ENCODE measurements at regions not wholly inside any gene's neighbourhood (a gene's known extent, or its start where the extent isn't known, plus 50 kb on each side); places are given as distances from the start of the nearest gene placed in this dataset.

- DNase-seq: no peak
- Mint-ChIP-seq H3K27ac (ENCODE audit: unreplicated experiment) (no peak overlapping the region), H3K27me3 (ENCODE audit: unreplicated experiment) (peaks cover 11% of the 10 kb centered on the region), H3K36me3 (ENCODE audit: unreplicated experiment) (peaks cover 4% of the 10 kb centered on the region), H3K4me1 (ENCODE audit: low read depth, unreplicated experiment) (peaks cover 20% of the 10 kb centered on the region), H3K9me3 (ENCODE audit: unreplicated experiment) (peaks cover 6% of the 10 kb centered on the region), H3K4me3 (ENCODE audit: unreplicated experiment) (no peak overlapping the region)
- TF ChIP-seq, protein P1, sequence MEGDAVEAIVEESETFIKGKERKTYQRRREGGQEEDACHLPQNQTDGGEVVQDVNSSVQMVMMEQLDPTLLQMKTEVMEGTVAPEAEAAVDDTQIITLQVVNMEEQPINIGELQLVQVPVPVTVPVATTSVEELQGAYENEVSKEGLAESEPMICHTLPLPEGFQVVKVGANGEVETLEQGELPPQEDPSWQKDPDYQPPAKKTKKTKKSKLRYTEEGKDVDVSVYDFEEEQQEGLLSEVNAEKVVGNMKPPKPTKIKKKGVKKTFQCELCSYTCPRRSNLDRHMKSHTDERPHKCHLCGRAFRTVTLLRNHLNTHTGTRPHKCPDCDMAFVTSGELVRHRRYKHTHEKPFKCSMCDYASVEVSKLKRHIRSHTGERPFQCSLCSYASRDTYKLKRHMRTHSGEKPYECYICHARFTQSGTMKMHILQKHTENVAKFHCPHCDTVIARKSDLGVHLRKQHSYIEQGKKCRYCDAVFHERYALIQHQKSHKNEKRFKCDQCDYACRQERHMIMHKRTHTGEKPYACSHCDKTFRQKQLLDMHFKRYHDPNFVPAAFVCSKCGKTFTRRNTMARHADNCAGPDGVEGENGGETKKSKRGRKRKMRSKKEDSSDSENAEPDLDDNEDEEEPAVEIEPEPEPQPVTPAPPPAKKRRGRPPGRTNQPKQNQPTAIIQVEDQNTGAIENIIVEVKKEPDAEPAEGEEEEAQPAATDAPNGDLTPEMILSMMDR (IDR thresholded peaks at IDR 0.05; ENCODE audit: partially characterized antibody, unreplicated experiment): no peak
Observed at GRCh38 chr17:77033892-77034404, 106.8 kb upstream of the SEC14L1 start.

DNA sequence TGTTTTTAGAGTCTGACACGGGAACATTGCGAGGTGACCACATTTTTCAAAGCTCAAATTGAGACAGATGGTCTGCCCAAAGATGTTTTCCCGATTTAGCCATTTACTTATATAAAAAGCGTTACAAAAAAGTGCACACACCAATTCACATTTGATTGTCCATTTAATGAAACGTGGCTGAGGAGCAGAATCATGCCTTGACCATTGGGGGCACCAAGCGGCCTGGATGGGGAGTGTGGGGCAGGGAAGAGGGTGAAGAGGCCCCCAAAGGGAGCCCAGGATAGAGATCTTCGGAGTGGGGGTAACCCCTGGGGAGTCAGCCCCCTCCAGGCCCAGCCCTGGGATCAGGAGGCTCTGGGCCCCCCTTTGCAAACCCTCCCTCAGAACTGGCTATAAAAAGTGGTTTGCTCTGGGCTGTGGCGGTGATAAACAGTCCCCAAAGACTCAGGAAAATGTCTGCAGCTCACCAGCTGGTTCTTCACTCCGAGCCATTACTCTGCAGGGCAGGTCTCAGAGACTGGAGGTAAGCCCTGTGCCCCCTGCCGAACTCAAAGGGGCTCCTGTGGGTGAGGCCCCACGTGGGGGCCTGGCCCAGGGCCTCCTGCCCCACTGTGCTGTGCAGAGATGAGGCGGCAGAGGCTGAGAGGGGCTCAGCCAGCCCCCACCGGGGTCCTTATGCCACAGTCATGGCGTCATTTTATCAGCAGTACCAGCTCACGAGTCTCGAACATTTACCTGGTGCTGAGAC, 105.9 kb upstream of the SEC14L1 start:
- H3K36me3 Mint-ChIP-seq (ENCODE audit: unreplicated experiment): peaks cover 4% of the 10 kb centered on the region
- peaks cover 11% of the 10 kb centered on the region for H3K27me3 Mint-ChIP-seq (ENCODE audit: unreplicated experiment)
- peaks cover 7% of the 10 kb centered on the region for H3K9me3 Mint-ChIP-seq (ENCODE audit: unreplicated experiment)
- no peak for DNase-seq
- H3K27ac Mint-ChIP-seq (ENCODE audit: unreplicated experiment): no peak overlapping the region
- TF ChIP-seq, protein P1 (IDR thresholded peaks at IDR 0.05; ENCODE audit: partially characterized antibody, unreplicated experiment): no peak
- H3K4me3 Mint-ChIP-seq (ENCODE audit: unreplicated experiment): no peak overlapping the region
- peaks cover 20% of the 10 kb centered on the region for H3K4me1 Mint-ChIP-seq (ENCODE audit: low read depth, unreplicated experiment)

DNA sequence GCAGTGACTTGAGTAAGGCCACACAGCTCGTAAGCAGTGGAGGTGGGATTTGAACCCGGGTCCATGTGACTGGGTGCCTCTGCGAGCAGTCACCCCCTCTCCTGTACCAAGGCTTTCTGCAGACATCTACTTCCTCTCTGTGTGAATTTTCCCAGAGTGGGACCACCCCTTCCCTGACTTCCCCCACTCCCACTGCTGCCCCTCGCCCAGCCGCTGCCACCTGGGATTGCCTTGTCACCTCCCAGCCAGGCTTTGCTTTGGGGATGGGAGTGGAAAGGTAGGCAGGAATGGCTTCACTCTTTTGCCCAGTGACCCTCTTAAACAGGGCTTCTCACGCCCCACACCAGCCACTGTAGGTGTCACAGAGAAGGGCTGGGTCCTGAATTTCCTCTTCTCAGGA, 105.2 kb upstream of the SEC14L1 start:
- Mint-ChIP-seq H3K4me3 (ENCODE audit: unreplicated experiment) (no peak overlapping the region), H3K9me3 (ENCODE audit: unreplicated experiment) (peaks cover 8% of the 10 kb centered on the region), H3K4me1 (ENCODE audit: low read depth, unreplicated experiment) (peaks cover 20% of the 10 kb centered on the region), H3K27ac (ENCODE audit: unreplicated experiment) (no peak overlapping the region), H3K36me3 (ENCODE audit: unreplicated experiment) (peaks cover 4% of the 10 kb centered on the region), H3K27me3 (ENCODE audit: unreplicated experiment) (peaks cover 13% of the 10 kb centered on the region)
- DNase-seq: no peak
- TF ChIP-seq, protein P1 (IDR thresholded peaks at IDR 0.05; ENCODE audit: partially characterized antibody, unreplicated experiment): no peak

- H3K27ac Mint-ChIP-seq (ENCODE audit: unreplicated experiment): peak overlapping the region; percentile 78
Observed at GRCh38 chr17:77036136-77036840, 104.5 kb upstream of the SEC14L1 start.

More at GRCh38 chr17:77036136-77036840, 104.5 kb upstream of the SEC14L1 start:
- H3K4me1 Mint-ChIP-seq (ENCODE audit: low read depth, unreplicated experiment): peaks cover 20% of the 10 kb centered on the region
- peaks cover 8% of the 10 kb centered on the region for H3K9me3 Mint-ChIP-seq (ENCODE audit: unreplicated experiment)
- TF ChIP-seq, protein P1 (IDR thresholded peaks at IDR 0.05; ENCODE audit: partially characterized antibody, unreplicated experiment): no peak
- H3K27me3 Mint-ChIP-seq (ENCODE audit: unreplicated experiment): peaks cover 13% of the 10 kb centered on the region
- DNase-seq: no peak
- peak overlapping the region; percentile 71 for H3K4me3 Mint-ChIP-seq (ENCODE audit: unreplicated experiment)
- H3K36me3 Mint-ChIP-seq (ENCODE audit: unreplicated experiment): peaks cover 4% of the 10 kb centered on the region
